ENCODE measurements at regions not wholly inside any gene's neighbourhood (a gene's known extent, or its start where the extent isn't known, plus 50 kb on each side); places are given as distances from the start of the nearest gene placed in this dataset.

- TF ChIP-seq EP300 (IDR thresholded peaks at IDR 0.05; ENCODE audit: low read depth) (no peak), POLR2A (IDR thresholded peaks at IDR 0.05) (no peak), POLR2AphosphoS5 (IDR thresholded peaks at IDR 0.05) (no peak)
- TF ChIP-seq, protein P1, sequence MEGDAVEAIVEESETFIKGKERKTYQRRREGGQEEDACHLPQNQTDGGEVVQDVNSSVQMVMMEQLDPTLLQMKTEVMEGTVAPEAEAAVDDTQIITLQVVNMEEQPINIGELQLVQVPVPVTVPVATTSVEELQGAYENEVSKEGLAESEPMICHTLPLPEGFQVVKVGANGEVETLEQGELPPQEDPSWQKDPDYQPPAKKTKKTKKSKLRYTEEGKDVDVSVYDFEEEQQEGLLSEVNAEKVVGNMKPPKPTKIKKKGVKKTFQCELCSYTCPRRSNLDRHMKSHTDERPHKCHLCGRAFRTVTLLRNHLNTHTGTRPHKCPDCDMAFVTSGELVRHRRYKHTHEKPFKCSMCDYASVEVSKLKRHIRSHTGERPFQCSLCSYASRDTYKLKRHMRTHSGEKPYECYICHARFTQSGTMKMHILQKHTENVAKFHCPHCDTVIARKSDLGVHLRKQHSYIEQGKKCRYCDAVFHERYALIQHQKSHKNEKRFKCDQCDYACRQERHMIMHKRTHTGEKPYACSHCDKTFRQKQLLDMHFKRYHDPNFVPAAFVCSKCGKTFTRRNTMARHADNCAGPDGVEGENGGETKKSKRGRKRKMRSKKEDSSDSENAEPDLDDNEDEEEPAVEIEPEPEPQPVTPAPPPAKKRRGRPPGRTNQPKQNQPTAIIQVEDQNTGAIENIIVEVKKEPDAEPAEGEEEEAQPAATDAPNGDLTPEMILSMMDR (IDR thresholded peaks at IDR 0.05) = no peak
- 67% methylated on average over 1 of the region's 1 CpG; no CpG with 5 or more reads in 1 of the 2 donors for WGBS, 2 donors (ENCODE audit: low coverage in 1 of 2)
- in situ Hi-C loops (cut with MboI; ENCODE audit: low pct_ligation_motif_present in 1 of 4, low pct_unique_long_range_greater_than_20kb in 1 of 4, low sequenced_read_pairs in 3 of 4) = loop anchor here (10.0 to 25.0 kb wide), 3 partner anchors 211 to 224 kb away; no protein-coding TSS in a partner anchor
Observed at GRCh38 chr3:139100821-139101220, 56.1 kb upstream of the PRR23C start.

GRCh38 chr3:139101396-139101795 is 56.7 kb upstream of the PRR23C start:
- DNase-seq = no peak
- TF ChIP-seq POLR2AphosphoS5 (IDR thresholded peaks at IDR 0.05) (no peak), EP300 (IDR thresholded peaks at IDR 0.05; ENCODE audit: low read depth) (no peak), POLR2A (IDR thresholded peaks at IDR 0.05) (no peak)
- TF ChIP-seq, protein P1 (IDR thresholded peaks at IDR 0.05) = no peak
- intact Hi-C loops (cut with DNase I; ENCODE audit: low total_unique reads) = no loop called here
- WGBS, 2 donors (ENCODE audit: low coverage in 1 of 2) = 50% methylated on average over 2 of the region's 2 CpGs; no CpG with 5 or more reads in 1 of the 2 donors
- no peak overlapping the region for H3K27ac ChIP-seq
- no peaks in the 10 kb centered on the region for H3K36me3 ChIP-seq
- H3K4me1 ChIP-seq = no peaks in the 10 kb centered on the region
- H3K9me3 ChIP-seq = no peaks in the 10 kb centered on the region
- no peak overlapping the region for H3K4me3 ChIP-seq
- in situ Hi-C loops (cut with MboI; ENCODE audit: low pct_ligation_motif_present in 1 of 4, low pct_unique_long_range_greater_than_20kb in 1 of 4, low sequenced_read_pairs in 3 of 4) = loop anchor here (10.0 to 25.0 kb wide), 3 partner anchors 211 to 223 kb away; no protein-coding TSS in a partner anchor
- no peaks in the 10 kb centered on the region for H3K27me3 ChIP-seq

More at GRCh38 chr3:139100821-139101220, 56.1 kb upstream of the PRR23C start:
- intact Hi-C loops (cut with DNase I; ENCODE audit: low total_unique reads) = no loop called here
- no peaks in the 10 kb centered on the region for H3K9me3 ChIP-seq
- H3K4me1 ChIP-seq = no peaks in the 10 kb centered on the region
- no peak overlapping the region for H3K4me3 ChIP-seq
- H3K36me3 ChIP-seq = no peaks in the 10 kb centered on the region
- DNase-seq = no peak
- H3K27me3 ChIP-seq = no peaks in the 10 kb centered on the region
- no peak overlapping the region for H3K27ac ChIP-seq

DNA sequence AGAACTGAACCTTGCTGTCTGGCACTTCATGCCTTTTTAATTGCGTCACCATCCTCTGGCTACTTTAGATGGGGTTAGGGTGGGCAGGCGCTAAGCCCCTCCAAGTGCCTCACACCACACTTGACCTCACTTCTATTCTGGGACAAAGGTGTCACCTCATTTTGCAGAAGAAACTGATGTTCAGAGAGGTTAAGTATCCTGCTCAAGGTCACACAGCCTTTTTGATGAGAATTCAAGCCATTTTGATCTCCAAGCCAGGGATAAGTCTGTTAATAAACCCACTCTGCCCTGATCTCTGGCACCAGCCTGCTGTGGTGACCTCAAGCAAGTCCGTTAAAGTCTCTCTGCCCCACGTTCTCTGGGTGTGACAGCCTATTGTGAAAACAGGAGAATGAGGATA is 58.8 kb upstream of the PRR23C start:
- DNase-seq = no peak
- Histone ChIP-seq H3K27ac (no peak overlapping the region), H3K4me3 (no peak overlapping the region), H3K4me1 (no peaks in the 10 kb centered on the region), H3K27me3 (no peaks in the 10 kb centered on the region), H3K36me3 (no peaks in the 10 kb centered on the region), H3K9me3 (no peaks in the 10 kb centered on the region)
- in situ Hi-C loops (cut with MboI; ENCODE audit: low pct_ligation_motif_present in 1 of 4, low pct_unique_long_range_greater_than_20kb in 1 of 4, low sequenced_read_pairs in 3 of 4) (loop anchor here (10.0 to 25.0 kb wide), 3 partner anchors 209 to 221 kb away; no protein-coding TSS in a partner anchor), intact Hi-C loops (cut with DNase I; ENCODE audit: low total_unique reads) (no loop called here)
- TF ChIP-seq POLR2A (IDR thresholded peaks at IDR 0.05) = no peak
- no peak for TF ChIP-seq POLR2AphosphoS5 (IDR thresholded peaks at IDR 0.05)
- TF ChIP-seq EP300 (IDR thresholded peaks at IDR 0.05; ENCODE audit: low read depth) = no peak
- TF ChIP-seq, protein P1 (IDR thresholded peaks at IDR 0.05) = no peak
- 75 to 82% methylated on average over 2 to 4 of the region's 4 CpGs for WGBS, 2 donors (ENCODE audit: low coverage in 1 of 2)

DNA sequence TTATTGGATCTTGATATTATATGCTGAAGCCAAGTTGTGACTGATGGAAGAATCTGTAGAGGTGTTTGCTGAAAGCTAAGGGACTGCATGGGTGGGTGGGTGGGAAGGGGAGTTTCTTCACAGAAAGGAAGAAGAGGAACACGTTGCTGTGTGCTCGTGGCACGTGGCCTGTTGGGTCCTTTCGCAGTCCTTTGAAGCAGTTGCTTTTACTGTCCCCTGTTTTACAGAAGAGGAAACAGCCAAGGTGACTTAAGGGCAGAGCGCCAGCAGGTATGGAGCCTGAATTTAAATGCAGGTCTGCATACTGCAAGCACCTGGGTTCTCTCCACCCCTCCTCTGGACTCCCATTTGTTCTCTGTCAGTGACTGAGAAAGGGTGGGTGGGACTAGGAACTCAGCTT is 59.4 kb upstream of the PRR23C start:
- in situ Hi-C loops (cut with MboI; ENCODE audit: low pct_ligation_motif_present in 1 of 4, low pct_unique_long_range_greater_than_20kb in 1 of 4, low sequenced_read_pairs in 3 of 4) (loop anchor here (10.0 to 25.0 kb wide), 3 partner anchors 208 to 221 kb away; no protein-coding TSS in a partner anchor), intact Hi-C loops (cut with DNase I; ENCODE audit: low total_unique reads) (no loop called here)
- H3K36me3 ChIP-seq = no peaks in the 10 kb centered on the region
- no peak overlapping the region for H3K4me3 ChIP-seq
- no peak overlapping the region for H3K27ac ChIP-seq
- 41 to 100% methylated on average over 1 to 5 of the region's 5 CpGs for WGBS, 2 donors (ENCODE audit: low coverage in 1 of 2)
- DNase-seq = no peak
- no peaks in the 10 kb centered on the region for H3K27me3 ChIP-seq
- TF ChIP-seq, protein P1 (IDR thresholded peaks at IDR 0.05) = no peak
- TF ChIP-seq POLR2A (IDR thresholded peaks at IDR 0.05) = no peak
- TF ChIP-seq EP300 (IDR thresholded peaks at IDR 0.05; ENCODE audit: low read depth) = no peak
- no peak for TF ChIP-seq POLR2AphosphoS5 (IDR thresholded peaks at IDR 0.05)
- H3K9me3 ChIP-seq = no peaks in the 10 kb centered on the region
- no peaks in the 10 kb centered on the region for H3K4me1 ChIP-seq
